ENCODE measurements at regions not wholly inside any gene's neighbourhood (a gene's known extent, or its start where the extent isn't known, plus 50 kb on each side); places are given as distances from the start of the nearest gene placed in this dataset.

GRCh38 chr2:40591774-40592173, 139.9 kb upstream of the SLC8A1 start:
- H3K9me3 Mint-ChIP-seq, result no peaks in the 10 kb centered on the region
- no peaks in the 10 kb centered on the region for H3K9me3 ChIP-seq (replicated peaks in 1 of 2; ENCODE audit: control insufficient read depth in 1 of 2, insufficient read depth in 1 of 2, low read length in 2 of 2)
- H3K36me3 Mint-ChIP-seq, result no peaks in the 10 kb centered on the region
- H3K27ac ChIP-seq (ENCODE audit: low read depth in 1 of 2, low read length in 2 of 2), result no peak overlapping the region
- no peaks in the 10 kb centered on the region for H4K20me1 ChIP-seq (ENCODE audit: insufficient read depth, low read length)
- no peak overlapping the region for H3K4me3 ChIP-seq (replicated peaks in 1 of 3; ENCODE audit: low read depth in 2 of 3, low read length in 3 of 3)
- H3K79me2 ChIP-seq (ENCODE audit: insufficient read depth, low read length), result no peaks in the 10 kb centered on the region
- H3K4me1 ChIP-seq (ENCODE audit: control insufficient read depth in 1 of 2, insufficient read depth in 2 of 2, low read length in 2 of 2), result no peaks in the 10 kb centered on the region
- H3K4me1 Mint-ChIP-seq, result peaks cover 5% of the 10 kb centered on the region
- no peak overlapping the region for H3K27ac Mint-ChIP-seq
- no CpG with 5 or more reads among the region's 3 CpGs for WGBS (ENCODE audit: insufficient coverage)
- no peak overlapping the region for H3K4me3 Mint-ChIP-seq
- H3K27me3 Mint-ChIP-seq (ENCODE audit: low read depth in 3 of 3), result no peaks in the 10 kb centered on the region
- intact Hi-C loops (cut with micrococcal nuclease), result no loop called here
- H3K9ac ChIP-seq (ENCODE audit: insufficient read depth, low read length, poor library complexity, severe bottlenecking), result no peak overlapping the region
- TF ChIP-seq CTCF (IDR thresholded peaks at IDR 0.05), result no peak
- H3K4me2 ChIP-seq (replicated peaks; ENCODE audit: extremely low read depth, low read length, poor library complexity, severe bottlenecking), result no peak overlapping the region
- no peaks in the 10 kb centered on the region for H3K36me3 ChIP-seq (replicated peaks in 1 of 2; ENCODE audit: control insufficient read depth in 1 of 2, insufficient read depth in 2 of 2, low read length in 2 of 2)
- DNase-seq, result no peak
- H2AFZ ChIP-seq (ENCODE audit: insufficient read depth, low read depth, low read length, poor library complexity, severe bottlenecking), result no peak overlapping the region
- H3K27me3 ChIP-seq (ENCODE audit: control insufficient read depth in 2 of 2, insufficient read depth in 2 of 2, low read length in 2 of 2), result no peaks in the 10 kb centered on the region

GRCh38 chr2:40592218-40592617, 140.3 kb upstream of the SLC8A1 start:
- Histone ChIP-seq H3K4me2 (replicated peaks; ENCODE audit: extremely low read depth, low read length, poor library complexity, severe bottlenecking) (no peak overlapping the region), H2AFZ (ENCODE audit: insufficient read depth, low read depth, low read length, poor library complexity, severe bottlenecking) (no peak overlapping the region), H3K9ac (ENCODE audit: insufficient read depth, low read length, poor library complexity, severe bottlenecking) (no peak overlapping the region), H3K27ac (ENCODE audit: low read depth in 1 of 2, low read length in 2 of 2) (no peak overlapping the region), H3K27me3 (ENCODE audit: control insufficient read depth in 2 of 2, insufficient read depth in 2 of 2, low read length in 2 of 2) (no peaks in the 10 kb centered on the region), H3K4me3 (replicated peaks in 1 of 3; ENCODE audit: low read depth in 2 of 3, low read length in 3 of 3) (no peak overlapping the region), H3K4me1 (ENCODE audit: control insufficient read depth in 1 of 2, insufficient read depth in 2 of 2, low read length in 2 of 2) (no peaks in the 10 kb centered on the region), H4K20me1 (ENCODE audit: insufficient read depth, low read length) (no peaks in the 10 kb centered on the region), H3K9me3 (replicated peaks in 1 of 2; ENCODE audit: control insufficient read depth in 1 of 2, insufficient read depth in 1 of 2, low read length in 2 of 2) (no peaks in the 10 kb centered on the region), H3K36me3 (replicated peaks in 1 of 2; ENCODE audit: control insufficient read depth in 1 of 2, insufficient read depth in 2 of 2, low read length in 2 of 2) (no peaks in the 10 kb centered on the region), H3K79me2 (ENCODE audit: insufficient read depth, low read length) (no peaks in the 10 kb centered on the region)
- intact Hi-C loops (cut with micrococcal nuclease), result no loop called here
- Mint-ChIP-seq H3K27me3 (ENCODE audit: low read depth in 3 of 3) (no peaks in the 10 kb centered on the region), H3K4me3 (no peak overlapping the region), H3K27ac (no peak overlapping the region), H3K9me3 (no peaks in the 10 kb centered on the region), H3K4me1 (peaks cover 5% of the 10 kb centered on the region), H3K36me3 (no peaks in the 10 kb centered on the region)
- DNase-seq, result no peak
- TF ChIP-seq CTCF (IDR thresholded peaks at IDR 0.05), result no peak
- 100% methylated on average over 1 of the region's 2 CpGs for WGBS (ENCODE audit: insufficient coverage)
